ENCODE measurements at regions not wholly inside any gene's neighbourhood (a gene's known extent, or its start where the extent isn't known, plus 50 kb on each side); places are given as distances from the start of the nearest gene placed in this dataset.
"Not testable (repeated sequence)": the region's sequence is repeated elsewhere in the genome, so short reads cannot be mapped to it uniquely, and the experiment has no call there.

DNA sequence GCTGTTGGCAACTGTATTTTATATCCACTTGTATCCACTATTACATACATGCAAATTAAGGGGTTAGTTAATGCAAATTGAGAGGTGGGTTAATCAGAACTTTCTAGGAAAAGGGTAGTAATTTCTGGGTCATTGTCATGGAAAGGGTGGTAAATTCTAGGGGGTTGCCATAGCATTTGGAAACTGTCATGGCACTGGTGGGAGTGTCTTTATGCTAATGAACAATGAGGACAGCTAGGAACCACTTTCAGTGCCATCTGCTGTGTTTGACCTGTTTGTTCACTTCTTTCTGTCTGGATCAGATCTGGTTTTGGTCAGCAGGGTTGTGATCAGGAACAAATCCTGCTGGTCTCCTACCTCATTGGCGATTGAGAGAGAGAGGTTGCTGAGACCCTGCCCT lies 283.3 kb upstream of the PRKCQ start:
- DNase-seq, result no peak

DNA sequence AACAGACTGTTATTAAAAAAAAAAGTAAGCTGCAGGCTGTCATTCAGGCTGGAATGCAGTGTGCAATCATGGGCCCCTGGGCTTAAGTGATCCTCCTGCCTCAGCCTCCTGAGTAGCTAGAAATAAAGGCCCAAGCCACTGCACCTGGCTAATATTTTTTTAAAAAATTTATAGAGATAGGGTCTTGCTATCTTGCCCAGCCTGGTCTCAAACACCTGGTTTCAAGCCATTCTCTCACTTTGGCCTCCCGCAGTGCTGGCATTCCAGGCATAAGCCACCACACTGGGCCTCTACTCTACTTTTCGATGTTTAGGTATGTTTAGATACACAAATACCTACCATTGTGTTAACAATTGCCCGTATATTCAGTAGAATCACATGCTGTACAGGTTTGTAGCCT lies 270.4 kb upstream of the PRKCQ start:
- DNase-seq, result no peak

DNA sequence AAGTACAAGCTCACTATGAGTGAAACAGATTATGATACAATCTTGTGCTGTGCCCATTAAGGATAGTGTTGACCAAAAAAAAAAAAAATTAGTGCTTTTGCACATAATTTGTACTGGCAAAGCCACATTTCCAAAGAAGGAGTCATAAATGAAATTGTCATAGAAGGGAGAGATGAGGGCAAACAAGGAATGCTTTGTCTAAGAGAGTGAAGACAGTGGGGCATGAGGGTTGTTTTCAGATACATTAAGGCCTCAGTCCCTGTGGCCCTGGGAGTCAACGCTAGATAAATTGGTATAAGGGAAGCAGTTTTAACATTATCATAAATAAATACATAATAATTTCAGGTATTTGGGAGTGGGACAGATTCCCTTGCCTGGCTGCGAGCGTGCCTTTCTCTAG lies 267.5 kb upstream of the PRKCQ start:
- no peak for DNase-seq

DNA sequence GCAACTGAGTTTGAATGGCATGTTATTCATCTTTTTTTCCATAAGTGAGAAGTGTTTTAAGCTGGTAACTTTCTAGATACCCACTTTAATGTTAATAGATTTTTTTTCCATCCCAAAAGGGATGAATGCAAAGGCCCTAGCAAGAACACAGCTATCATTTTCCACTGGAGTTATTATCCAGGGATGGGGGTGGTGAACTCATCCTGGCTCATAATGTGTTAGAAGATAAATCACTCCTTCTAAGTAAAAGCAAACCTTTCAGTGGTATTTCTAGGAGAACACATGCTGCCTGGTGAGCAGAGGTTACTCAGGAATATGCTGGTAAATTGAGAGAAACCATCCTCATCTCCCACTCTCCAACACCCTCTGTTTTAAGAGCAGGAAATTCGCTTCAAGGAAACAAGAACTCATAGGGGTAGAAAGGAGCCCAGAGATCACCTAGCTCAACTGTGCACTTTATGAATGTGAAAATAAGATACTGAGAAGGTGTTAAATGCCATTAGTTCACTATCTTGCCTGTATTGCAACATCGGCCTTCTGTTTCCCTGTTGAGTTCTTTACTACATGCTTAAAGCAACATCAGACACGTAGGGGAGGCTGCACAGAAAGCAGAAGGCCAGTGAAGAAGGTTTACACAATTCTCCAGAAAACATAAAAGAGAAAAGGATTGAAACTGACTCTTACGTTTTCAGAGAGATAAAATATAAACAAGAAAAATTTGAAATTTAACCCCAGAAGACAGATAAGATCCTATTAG lies 264.0 kb upstream of the PRKCQ start:
- no peak for DNase-seq

DNA sequence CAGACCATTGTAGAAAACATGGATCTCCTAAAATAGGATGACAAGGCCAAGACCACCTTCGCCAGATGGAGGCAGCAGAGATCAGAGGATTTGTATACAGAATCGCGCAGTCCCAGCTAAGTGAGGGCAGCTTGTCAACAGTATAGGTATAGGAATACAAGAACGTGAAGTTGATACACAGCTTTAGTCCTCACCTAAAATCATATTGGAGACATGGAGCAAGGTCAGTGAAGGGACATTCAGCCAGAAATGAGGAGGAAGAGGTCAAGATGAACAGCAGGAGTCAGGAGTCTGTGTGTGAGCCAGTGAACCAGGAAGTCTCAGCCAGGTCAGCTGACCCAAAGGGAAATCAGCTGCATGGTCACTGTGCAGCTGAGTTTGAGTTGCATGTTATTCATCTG lies 263.4 kb upstream of the PRKCQ start:
- DNase-seq, result no peak

DNA sequence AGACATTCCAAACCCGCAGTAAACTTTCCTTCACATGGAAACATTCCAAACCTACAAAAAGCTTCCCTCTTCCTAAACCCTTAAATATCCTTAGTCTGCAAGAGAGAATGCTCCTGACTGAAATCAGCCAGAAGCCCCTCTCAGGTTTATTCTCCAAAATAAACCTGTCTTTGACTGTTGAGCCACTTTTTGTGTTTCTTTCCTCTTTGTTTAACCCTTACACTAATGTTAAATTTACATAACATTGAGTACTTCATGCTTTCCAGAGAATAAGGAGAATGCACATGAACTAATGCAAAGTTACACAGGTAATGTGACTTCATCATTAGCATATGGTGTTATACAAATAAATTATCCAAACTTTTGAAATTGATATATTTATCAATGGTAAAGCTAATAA lies 262.6 kb upstream of the PRKCQ start:
- DNase-seq, result no peak

DNA sequence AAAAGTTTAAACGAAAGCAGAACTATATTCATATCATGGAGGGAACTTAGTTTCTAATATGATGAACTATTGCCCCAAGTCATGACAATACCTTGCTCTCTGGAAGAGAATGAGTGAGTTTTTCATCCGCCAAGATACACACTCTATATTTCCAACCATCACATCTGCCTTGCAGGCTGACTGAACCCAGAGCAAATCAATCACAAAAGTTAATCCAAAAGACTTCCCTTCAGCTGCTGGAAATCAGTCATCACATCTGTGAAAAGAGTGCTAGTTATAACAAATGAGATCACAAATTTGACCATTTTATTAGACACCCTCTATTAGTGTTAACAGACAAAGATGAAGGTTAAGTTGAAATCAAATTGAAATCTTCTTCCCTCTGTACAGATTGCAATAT lies 261.7 kb upstream of the PRKCQ start:
- no peak for DNase-seq

DNA sequence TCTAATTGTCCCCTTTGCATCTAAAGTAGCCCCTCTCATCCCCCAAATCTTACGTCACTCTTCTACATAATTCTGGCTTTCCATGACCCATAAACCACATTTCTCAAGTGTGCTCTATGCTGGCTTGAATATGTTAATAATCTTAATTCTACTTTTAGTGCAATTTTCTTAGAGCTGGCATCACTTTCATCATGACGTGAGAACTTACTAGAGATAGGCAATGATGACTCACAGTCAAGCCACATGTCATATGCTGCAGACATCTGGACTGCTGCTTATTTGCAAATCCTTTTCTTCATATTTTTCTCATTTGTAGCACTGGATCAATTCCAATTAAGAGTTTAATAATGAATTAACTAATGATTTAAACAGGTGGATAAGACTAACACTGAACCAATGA lies 260.7 kb upstream of the PRKCQ start:
- no peak for DNase-seq

DNA sequence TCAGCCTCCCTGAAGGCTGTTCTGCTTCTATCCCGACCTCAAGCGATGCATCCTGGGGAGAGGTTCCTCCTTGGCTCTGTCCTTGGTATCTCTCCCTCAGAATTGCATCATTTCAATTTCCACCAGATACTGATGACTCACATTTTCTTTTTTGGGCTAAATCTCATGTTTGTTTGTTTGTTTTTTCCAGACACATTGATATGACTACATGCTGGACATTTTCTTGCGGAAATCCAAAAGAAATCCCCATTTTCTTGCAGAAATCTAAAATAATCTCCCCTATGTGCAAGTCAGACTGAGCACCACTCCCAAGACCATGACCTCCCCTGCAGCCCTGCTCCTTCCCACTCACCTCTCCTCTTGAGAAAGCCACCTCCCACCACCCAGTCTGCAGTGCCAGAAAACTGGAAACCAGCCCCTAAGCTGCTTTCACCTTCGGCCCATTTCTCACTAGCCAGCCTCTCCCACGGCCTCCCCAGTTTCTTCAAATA lies 260.2 kb upstream of the PRKCQ start:
- DNase-seq, result no peak

DNA sequence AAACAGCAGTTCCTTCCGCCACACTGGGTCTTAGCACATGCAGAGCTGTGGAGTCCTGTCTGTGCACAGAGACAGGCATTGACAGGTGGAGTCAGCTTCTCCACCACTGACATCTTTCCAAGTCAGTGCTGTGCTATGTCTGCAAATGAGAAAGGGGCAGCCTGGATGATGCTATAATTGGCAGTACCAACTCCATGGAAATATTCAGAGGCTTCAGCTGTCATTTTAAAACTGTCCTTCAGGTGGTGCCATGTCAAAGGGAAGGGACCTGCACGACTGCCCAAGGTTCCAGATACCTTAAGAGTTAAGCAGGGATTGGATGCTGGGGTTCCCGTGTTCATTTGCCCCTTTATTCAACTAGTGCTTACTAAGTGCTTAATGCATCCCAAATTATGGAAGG lies 258.0 kb upstream of the PRKCQ start:
- no peak for DNase-seq

DNA sequence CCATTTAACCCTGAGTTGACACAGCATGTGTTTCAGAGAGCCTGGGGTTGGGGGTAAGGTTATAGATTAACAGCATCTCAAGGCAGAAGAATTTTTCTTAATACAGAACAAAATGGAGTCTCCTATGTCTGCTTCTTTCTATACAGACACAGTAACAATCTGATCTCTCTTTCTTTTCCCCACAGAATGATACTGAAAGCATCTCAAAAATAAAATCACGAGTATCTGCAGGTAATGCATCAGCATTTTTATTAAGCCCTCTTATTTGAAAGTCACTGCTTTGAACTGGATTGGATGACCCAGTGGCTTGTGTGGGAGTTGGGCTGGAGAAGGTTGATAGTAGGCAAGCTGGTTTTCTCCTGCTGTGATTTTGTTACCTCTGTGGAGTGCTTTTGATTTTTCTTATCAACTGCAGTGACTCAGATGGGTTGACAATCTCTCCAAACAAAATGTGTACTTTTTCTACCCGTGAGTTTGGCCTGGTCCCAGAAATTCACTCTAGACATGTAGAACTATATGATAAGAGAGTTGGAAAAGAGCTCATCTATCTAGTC lies 253.5 kb upstream of the PRKCQ start:
- DNase-seq, result no peak

DNA sequence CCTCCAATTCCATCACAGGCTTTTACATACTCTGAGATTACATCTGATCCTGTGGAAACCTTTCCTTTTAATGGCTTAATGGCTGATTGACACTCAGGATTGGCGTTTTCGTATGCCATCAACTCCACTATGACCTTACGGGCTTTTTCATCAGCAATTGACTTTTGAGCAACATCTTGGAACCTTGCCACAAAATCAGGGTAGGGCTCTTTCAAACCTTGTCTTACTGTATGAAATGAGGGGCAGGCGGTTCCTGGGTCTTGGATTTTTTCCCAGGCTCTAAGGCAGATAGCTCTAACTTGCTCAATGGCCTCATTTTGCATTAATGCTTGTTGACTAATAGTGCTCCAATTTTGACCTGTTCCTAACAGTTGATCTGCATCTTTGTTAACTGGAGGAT lies 250.9 kb upstream of the PRKCQ start:
- DNase-seq, result not testable (repeated sequence)

DNA sequence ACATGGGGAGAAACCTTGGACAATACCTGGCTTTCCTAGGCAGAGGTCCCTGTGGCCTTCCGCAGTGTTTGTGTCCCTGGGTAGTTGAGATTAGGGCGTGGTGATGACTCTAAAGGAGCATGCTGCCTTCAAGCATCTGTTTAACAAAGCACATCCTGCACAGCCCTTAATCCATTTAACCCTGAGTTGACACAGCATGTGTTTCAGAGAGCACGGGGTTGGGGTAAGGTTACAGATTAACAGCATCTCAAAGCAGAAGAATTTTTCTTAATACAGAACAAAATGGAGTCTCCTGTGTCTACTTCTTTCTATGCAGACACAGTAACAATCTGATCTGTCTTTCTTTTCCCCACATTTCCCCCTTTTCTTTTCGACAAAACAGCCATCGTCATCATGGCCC lies 244.7 kb upstream of the PRKCQ start:
- DNase-seq, result not testable (repeated sequence)

DNA sequence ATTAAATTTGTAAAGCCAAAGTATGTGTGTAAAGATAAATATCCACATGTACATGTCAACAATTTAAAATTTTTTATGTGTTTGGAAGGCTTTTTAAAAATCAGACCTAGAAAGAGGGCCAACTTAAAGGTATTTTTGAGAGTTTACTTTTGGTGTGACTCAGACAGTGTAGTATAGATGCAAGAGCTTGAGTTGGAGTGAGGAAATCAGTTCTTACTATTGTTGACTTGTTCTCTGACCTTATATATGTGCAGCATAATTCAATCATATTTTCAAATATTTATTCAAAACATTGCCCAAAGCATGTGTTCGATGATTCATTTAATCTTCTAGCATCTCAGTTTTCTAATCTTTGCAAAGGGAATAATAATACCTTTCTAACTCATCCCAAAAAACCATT lies 243.7 kb upstream of the PRKCQ start:
- no peak for DNase-seq

DNA sequence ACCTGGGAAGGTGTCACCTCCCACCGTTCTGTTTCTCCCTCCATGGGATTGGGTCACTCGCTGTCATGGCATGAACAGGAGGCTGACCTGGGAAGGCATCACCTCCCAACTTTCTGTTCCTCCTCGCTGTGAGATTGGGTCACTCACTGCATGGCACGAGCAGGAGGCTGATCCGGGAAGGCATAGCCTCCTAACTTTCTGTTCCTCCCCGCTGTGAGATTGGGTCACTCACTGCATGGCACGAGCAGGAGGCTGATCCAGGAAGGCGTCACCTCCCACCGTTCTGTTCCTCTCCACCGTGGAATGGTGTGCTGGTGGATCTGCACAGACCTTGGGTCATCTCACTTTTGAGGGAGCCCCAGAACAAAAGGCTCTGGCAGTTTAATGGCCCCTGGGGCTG lies 239.2 kb upstream of the PRKCQ start:
- DNase-seq, result no peak

DNA sequence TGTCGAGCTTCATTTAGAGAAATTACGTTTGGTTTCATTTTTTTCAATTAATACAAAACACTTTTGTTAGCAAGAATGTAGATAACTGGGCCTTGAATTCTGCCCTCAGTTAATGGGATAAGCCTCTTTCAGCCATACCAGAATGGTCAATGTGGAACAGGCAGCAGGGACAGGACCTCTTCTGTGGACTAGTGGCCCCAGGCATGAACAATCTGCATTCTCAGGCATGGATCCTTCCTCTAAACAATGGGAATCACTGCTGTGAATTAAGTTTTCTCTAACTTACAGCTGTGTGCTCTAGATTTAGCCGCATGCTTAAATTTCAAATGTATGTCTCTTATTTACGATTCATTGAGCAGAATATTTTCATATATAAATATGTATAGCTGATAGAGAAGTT lies 237.7 kb upstream of the PRKCQ start:
- no peak for DNase-seq

DNA sequence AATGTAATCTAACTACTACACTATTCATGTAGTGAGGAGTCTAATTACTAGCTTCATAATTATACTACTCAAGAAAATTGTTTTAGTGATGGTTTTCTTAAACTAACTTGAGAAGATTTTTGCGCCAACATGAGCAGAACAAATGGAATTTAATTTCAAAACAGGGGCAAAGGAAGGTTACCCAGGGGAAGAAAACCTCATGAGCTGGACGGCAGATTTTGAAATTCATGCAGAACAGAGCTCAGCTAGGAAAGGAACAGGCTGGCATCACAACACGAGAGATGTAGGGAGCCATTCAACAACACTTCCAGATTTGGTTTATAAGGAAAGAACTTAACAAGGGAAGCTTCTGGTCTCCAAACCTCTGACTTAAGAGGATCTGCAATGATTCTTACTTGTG lies 235.3 kb upstream of the PRKCQ start:
- DNase-seq, result no peak

DNA sequence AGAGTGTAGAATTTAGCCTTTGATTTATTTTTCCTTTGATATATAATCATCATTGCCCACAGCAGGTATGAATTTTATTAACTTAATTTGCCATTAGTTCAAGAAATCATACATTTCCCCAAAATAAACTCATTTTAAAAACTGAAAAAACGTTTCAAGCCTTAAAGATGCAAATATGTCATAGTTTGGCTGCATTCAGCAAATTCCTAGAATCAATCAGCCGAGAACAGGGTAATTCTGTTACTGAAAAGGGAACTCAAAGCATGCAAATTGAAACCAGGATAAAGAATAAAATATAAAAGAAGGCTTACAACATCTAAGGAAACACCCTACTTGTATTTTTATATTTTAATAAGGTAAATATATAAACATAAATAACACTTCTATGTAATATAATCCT lies 233.8 kb upstream of the PRKCQ start:
- DNase-seq, result no peak

DNA sequence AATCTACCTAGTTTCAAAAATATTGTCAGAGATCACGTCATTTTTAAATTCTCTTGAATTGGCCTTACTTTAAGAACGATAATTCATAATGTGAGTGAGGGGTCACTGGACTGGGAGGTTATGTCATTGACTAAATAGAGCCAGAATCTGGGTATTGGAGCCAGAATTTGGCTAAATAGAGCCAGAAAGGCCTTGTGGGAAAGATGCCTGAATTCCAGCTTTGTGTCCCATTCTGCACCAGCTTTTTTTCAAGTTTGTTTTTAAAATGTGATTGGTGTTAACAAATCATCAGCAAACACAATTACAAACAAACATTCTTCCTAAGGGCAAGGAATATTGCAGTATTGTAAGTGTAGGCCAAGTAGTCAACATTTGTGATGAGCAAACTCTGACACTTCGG lies 233.2 kb upstream of the PRKCQ start:
- no peak for DNase-seq

DNA sequence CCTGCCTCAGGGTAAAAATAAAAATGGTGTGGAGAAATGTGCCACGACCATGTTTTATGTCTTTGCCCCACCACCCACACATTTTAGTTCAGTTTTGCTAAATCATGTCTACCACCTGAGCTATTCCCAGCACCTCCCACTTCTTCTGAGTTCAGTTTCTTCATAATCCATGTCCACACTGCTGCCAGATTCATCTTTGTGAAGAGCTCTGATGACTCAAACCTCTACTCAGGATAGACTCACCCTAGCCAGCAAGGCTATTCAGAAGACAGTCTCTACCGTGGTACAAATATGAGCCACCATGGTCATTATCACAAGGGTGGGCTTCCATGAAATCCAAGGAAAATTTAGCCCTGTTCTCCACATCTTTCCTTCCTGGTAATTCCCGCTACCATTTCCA lies 231.1 kb upstream of the PRKCQ start:
- DNase-seq, result no peak

DNA sequence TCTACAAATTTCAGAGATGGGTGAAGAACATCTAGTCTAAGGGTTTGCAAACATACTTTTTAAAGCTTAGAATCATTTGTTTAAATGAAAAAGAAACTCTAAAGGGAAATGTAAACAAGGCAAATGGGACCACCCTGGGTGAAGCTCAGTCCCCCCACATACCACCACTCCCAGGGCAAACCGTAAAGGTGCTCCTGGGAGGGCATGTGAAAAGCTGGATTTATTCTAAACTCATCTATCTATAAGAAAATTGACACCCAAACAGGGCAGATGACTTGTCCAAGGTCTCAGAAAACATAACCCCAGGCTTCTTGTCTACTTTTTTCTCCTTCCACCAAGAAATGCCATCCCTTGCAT lies 223.3 kb upstream of the PRKCQ start:
- DNase-seq, result no peak

DNA sequence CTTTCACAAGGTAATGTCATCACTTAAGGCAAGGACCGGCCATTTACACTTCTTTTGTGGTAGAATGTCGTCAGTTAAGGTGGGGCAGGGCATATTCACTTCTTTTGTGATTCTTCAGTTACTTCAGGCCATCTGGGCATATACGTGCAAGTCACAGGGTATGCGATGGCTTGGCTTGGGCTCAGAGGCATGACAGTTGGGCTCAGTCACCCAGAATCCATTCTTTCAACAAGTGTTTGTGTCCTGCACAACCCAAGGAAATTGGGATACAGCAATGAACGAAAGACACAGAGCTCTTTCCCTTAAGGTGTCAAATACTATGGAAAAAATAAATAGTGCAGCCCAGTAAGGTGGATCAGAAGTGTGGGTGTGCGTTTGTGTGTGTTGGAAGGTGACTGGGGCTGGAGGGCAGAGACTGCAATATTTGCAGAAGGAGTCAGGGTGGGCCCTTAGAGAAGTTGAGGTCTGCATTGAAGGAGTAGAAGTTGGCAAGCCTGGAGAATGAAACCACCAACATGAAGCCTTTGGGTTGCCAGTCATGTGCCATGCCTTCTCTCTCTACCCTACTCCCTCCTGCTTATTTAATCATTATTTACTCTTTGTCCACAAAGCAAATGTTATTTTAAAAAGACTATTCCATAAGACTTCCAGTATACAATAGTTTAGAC lies 222.8 kb upstream of the PRKCQ start:
- DNase-seq, result no peak

DNA sequence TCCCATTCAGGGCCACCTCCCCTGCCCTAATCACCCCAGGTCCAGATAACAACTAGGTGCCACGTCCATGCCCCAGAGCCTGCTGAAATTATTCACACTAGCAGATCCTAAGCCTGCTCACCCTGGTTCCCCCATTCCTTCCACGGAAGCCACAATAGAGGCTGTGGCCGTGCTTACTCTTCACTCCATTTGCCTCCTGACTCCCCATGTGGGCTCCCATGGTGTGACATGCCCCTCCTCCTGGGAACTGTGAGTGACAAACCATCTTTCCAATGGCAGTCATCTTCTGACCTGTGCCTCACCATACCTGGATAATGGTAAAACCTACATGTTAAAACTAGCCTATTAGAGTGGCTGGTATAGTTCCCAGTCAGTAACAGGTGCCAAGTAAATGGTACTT lies 216.2 kb upstream of the PRKCQ start:
- no peak for DNase-seq

DNA sequence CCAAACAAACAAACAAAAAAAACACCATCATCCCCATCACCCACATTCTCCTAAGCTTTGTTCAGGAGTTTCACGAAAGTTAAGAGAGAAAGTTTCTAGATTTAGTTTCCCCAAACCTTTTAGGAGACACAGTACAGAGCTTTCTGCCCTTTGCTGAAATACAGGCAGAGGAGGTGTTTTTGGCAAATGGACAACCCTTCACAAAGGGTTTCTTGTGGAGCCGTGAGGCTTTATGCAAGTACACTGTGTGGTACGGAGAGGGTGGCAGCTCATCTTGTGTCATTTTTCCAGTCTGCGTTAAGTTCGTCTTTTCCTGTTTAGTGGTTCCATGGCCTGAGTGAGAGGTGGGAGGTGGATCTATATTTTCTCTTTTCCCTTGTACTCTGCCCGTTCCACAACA lies 215.5 kb upstream of the PRKCQ start:
- DNase-seq, result no peak

DNA sequence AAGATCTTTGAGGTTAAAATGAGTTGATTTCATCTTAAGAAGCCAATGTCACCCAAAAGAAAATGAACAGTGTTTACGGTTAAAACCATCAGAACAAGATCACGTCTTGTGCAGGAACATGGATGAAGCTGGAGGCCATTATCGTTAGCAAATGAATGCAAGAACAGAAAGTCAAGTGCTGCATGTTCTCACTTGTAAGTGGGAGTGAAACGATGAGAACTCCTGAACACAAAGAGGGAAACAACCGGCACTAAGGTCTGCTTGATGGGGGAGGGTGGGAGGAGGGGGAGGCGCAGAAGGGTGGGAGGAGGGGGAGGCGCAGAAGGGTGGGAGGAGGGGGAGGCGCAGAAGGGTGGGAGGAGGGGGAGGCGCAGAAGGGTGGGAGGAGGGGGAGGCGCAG lies 214.8 kb upstream of the PRKCQ start:
- DNase-seq, result not testable (repeated sequence)
